Endothelial cell of umbilical vein (primary cell): ENCODE measurements at regions not wholly inside any gene's neighbourhood (a gene's known extent, or its start where the extent isn't known, plus 50 kb on each side); places are given as distances from the start of the nearest gene placed in this dataset.
A peak's percentile ranks its signal among the peaks of the same experiment; 100 is the strongest.

ENCODE experiments used
- BruUV-seq: library from RNA; stranded (reverse); fragments of 400-500 nt; replicated peaks from 2 replicates; lab custom pipeline; 2021; lab: Mats Ljungman, UMichigan
- CTCF ChIA-PET: fragments of 300-600, 350-600 bp; sonication (Branson Sonifier 250); formaldehyde crosslinking; loops from one replicate; lab custom pipeline; 2021; ENCODE audit warnings: antibody characterized with exemption, inconsistent platforms; lab: Charles Lee
- POLR2A ChIA-PET: fragments of 300-600, 350-600 bp; sonication (Branson Sonifier 250); formaldehyde crosslinking; loops from one replicate; lab custom pipeline; 2021; ENCODE audit warnings: antibody characterized with exemption, inconsistent platforms; lab: Charles Lee
- DNase-seq: peaks from one replicate; pipeline ENCODE4 v3.0.0-alpha.2; 2011; ENCODE audit warnings: low read depth, low spot score
- FAIRE-seq: peaks from 2 replicates; lab custom pipeline; 2011; peaks lifted over from hg19 to GRCh38; lab: Jason Lieb, UNC
- H2AFZ ChIP-seq: 2 replicates; pipeline ENCODE4 v1.6.0; 2012; ENCODE audit warnings: low read depth, low read length, control low read depth, inconsistent platforms
- H3K27ac ChIP-seq: 2 replicates; pipeline ENCODE4 v1.5.1; 2011; ENCODE audit warnings: low read depth, mild to moderate bottlenecking, control low read depth, low read length, moderate library complexity; ENCODE audit not compliant: insufficient read depth
- H3K27me3 ChIP-seq, 2 experiments: 2 replicates each; pipeline versions ENCODE4 v1.6.0 to v1.6.1; 2011; ENCODE audit warnings: low read length in 2 of 2, mixed read lengths in 1 of 2; ENCODE audit not compliant: control insufficient read depth in 2 of 2, insufficient read depth in 2 of 2
- H3K36me3 ChIP-seq, 2 experiments: 2 replicates in 1 of 2; 3 replicates in 1 of 2; pipeline ENCODE4 v1.5.1; 2011; ENCODE audit warnings: low read length in 2 of 2, mild to moderate bottlenecking in 1 of 2, moderate library complexity in 1 of 2; ENCODE audit not compliant: control insufficient read depth in 2 of 2, insufficient read depth in 2 of 2; ENCODE audit errors: extremely low read depth in 1 of 2
- H3K4me1 ChIP-seq: 3 replicates; pipeline ENCODE4 v1.5.1; 2011; ENCODE audit warnings: mild to moderate bottlenecking, low read length; ENCODE audit not compliant: control insufficient read depth, insufficient read depth; ENCODE audit errors: extremely low read depth
- H3K4me2 ChIP-seq: 2 replicates; pipeline ENCODE4 v1.6.1; 2011; ENCODE audit warnings: low read length, control low read depth, mixed read lengths; ENCODE audit not compliant: insufficient read depth
- H3K4me3 ChIP-seq, 3 experiments: fragments of 200-600 bp in 1 of 3; sonication (generic), shearing (Covaris generic) in 1 of 3; replicated peaks in 1 of 3; 2 replicates each; pipeline ENCODE4 v1.5.1; 2011 to 2016; ENCODE audit warnings: control low read depth in 3 of 3, low read length in 3 of 3, mild to moderate bottlenecking in 2 of 3, inconsistent platforms in 1 of 3, low read depth in 1 of 3, moderate library complexity in 1 of 3; ENCODE audit not compliant: insufficient read depth in 1 of 3
- H3K79me2 ChIP-seq: 2 replicates; pipeline ENCODE4 v1.6.0; 2012; ENCODE audit warnings: low read length, inconsistent platforms; ENCODE audit not compliant: control insufficient read depth, insufficient read depth
- H3K9ac ChIP-seq: replicated peaks from 2 replicates; pipeline ENCODE3; 2011; ENCODE audit warnings: low read length, control low read depth; ENCODE audit not compliant: insufficient read depth; ENCODE audit errors: extremely low read depth
- H3K9me1 ChIP-seq: replicated peaks from 3 replicates; pipeline ENCODE4 v1.6.0; 2011; ENCODE audit warnings: mild to moderate bottlenecking, low read length; ENCODE audit not compliant: control insufficient read depth, insufficient read depth; ENCODE audit errors: extremely low read depth
- H3K9me3 ChIP-seq: replicated peaks from 2 replicates; pipeline ENCODE4 v1.5.1; 2012; ENCODE audit warnings: low read length, inconsistent platforms; ENCODE audit not compliant: control insufficient read depth, insufficient read depth
- H4K20me1 ChIP-seq: replicated peaks from 2 replicates; pipeline ENCODE3; 2011; ENCODE audit warnings: mild to moderate bottlenecking, low read length; ENCODE audit not compliant: control insufficient read depth, insufficient read depth; ENCODE audit errors: extremely low read depth
- CTCF ChIP-seq, 2 donors: IDR thresholded peaks; 1 replicate in 1 of 2; 2 replicates in 1 of 2; pipeline ENCODE4 v1.5.1; 2011; ENCODE audit warnings: low read length in 2 of 2, mild to moderate bottlenecking in 2 of 2, moderate library complexity in 2 of 2, control low read depth in 1 of 2, inconsistent platforms in 1 of 2, low read depth in 1 of 2; ENCODE audit not compliant: insufficient read depth in 1 of 2; ENCODE audit errors: extremely low read depth in 1 of 2
- EZH2 ChIP-seq: IDR thresholded peaks from 2 replicates; pipeline ENCODE4 v1.6.1; 2012; ENCODE audit warnings: borderline replicate concordance, low read depth, mild to moderate bottlenecking, moderate library complexity, low read length, inconsistent platforms; ENCODE audit not compliant: severe bottlenecking
- FOS ChIP-seq: IDR thresholded peaks from 2 replicates; pipeline ENCODE4 v1.6.1; 2011; ENCODE audit warnings: mild to moderate bottlenecking, low read length, moderate library complexity, borderline replicate concordance; ENCODE audit not compliant: insufficient read depth
- GATA2 ChIP-seq: IDR thresholded peaks from 2 replicates; pipeline ENCODE4 v1.7.0; 2011; ENCODE audit warnings: low read depth, mild to moderate bottlenecking, moderate library complexity, mixed read lengths, low read length; ENCODE audit not compliant: insufficient read length, insufficient read depth
- JUN ChIP-seq: IDR thresholded peaks from 2 replicates; pipeline ENCODE4 v1.6.1; 2011; ENCODE audit warnings: borderline replicate concordance, low read depth; ENCODE audit not compliant: insufficient read length, insufficient read depth
- MAX ChIP-seq: IDR thresholded peaks from 2 replicates; pipeline ENCODE4 v1.6.1; 2011; ENCODE audit not compliant: insufficient read depth, insufficient read length
- dilution Hi-C: fragments of 300-500 bp; cut with MboI; formaldehyde crosslinking; loops from one replicate; pipeline ENCODE4 v1.15.0; 2019; ENCODE audit warnings: low sequenced_read_pairs; ENCODE audit not compliant: extremely low pct_ligation_motif_present
- intact Hi-C: fragments of 100-400 bp; cut with micrococcal nuclease; formaldehyde crosslinking; loops from one replicate; pipeline ENCODE4 v1.10.0; 2022

GRCh38 chr2:17051538-17051937 is 385.9 kb upstream of the CYRIA start:
- Histone ChIP-seq H3K9ac (no peak overlapping the region), H4K20me1 (no peaks in the 10 kb centered on the region), H3K9me3 (no peaks in the 10 kb centered on the region), H3K36me3 (no peaks in the 10 kb centered on the region), H2AFZ (no peak overlapping the region), H3K27ac (no peak overlapping the region), H3K4me1 (no peaks in the 10 kb centered on the region), H3K79me2 (no peaks in the 10 kb centered on the region), H3K9me1 (no peaks in the 10 kb centered on the region), H3K27me3 (no peaks in the 10 kb centered on the region), H3K4me2 (no peak overlapping the region), H3K4me3 (no peak overlapping the region)
- dilution Hi-C loops: no loop called here
- no peak for DNase-seq
- ChIA-PET POLR2A (no interaction called here), CTCF (no interaction called here)
- intact Hi-C loops: no loop called here
- no peak for FAIRE-seq
- no peak for TF ChIP-seq MAX
- TF ChIP-seq GATA2: no peak
- TF ChIP-seq FOS: no peak
- no peak for TF ChIP-seq CTCF (IDR thresholded peaks at IDR 0.05; ENCODE audit: extremely low read depth in 1 of 2, insufficient read depth in 1 of 2, low read depth in 1 of 2, low read length in 2 of 2)
- no peak for TF ChIP-seq JUN
- no peak for TF ChIP-seq EZH2
- BruUV-seq: no TSS peak

- H3K4me1 ChIP-seq: no peaks in the 10 kb centered on the region
- no TSS peak for BruUV-seq
- ChIA-PET POLR2A (no interaction called here), CTCF (no interaction called here)
- FAIRE-seq: no peak
- no peaks in the 10 kb centered on the region for H3K9me3 ChIP-seq
- TF ChIP-seq EZH2 (no peak), GATA2 (peak; percentile 48), MAX (no peak)
- intact Hi-C loops: no loop called here
- no peaks in the 10 kb centered on the region for H3K79me2 ChIP-seq
- dilution Hi-C loops: no loop called here
- no peaks in the 10 kb centered on the region for H3K27me3 ChIP-seq
- H3K27ac ChIP-seq: no peak overlapping the region
- DNase-seq: no peak
- H3K4me3 ChIP-seq: no peak overlapping the region
- no peak overlapping the region for H2AFZ ChIP-seq
- H3K9me1 ChIP-seq: no peaks in the 10 kb centered on the region
- no peak overlapping the region for H3K4me2 ChIP-seq
- no peaks in the 10 kb centered on the region for H4K20me1 ChIP-seq
- no peaks in the 10 kb centered on the region for H3K36me3 ChIP-seq
- H3K9ac ChIP-seq: no peak overlapping the region
Measured at GRCh38 chr2:17043173-17043572, 377.5 kb upstream of the CYRIA start.
